IMR-90 (cell line): ENCODE measurements at regions not wholly inside any gene's neighbourhood (a gene's known extent, or its start where the extent isn't known, plus 50 kb on each side); places are given as distances from the start of the nearest gene placed in this dataset.

Source experiments
- BHLHE40 ChIP-seq: fragments of 150-350 bp; IDR thresholded peaks from 2 replicates; pipeline ENCODE4 v1.6.1; 2016; ENCODE audit warnings: mild to moderate bottlenecking, low read depth, low read length
- CEBPB ChIP-seq: IDR thresholded peaks from 2 replicates; pipeline ENCODE4 v1.6.1; 2012; ENCODE audit warnings: low read depth, low read length, improper control_type of control experiment
- CHD1 ChIP-seq: IDR thresholded peaks from 2 replicates; pipeline ENCODE4 v1.6.1; 2012; ENCODE audit warnings: low read depth, low read length, improper control_type of control experiment
- CTCF ChIP-seq: conservative IDR thresholded peaks from 2 replicates; pipeline ENCODE4 v1.5.1; 2012; ENCODE audit warnings: mild to moderate bottlenecking, low read depth, low read length, improper control_type of control experiment
- FOS ChIP-seq: fragments of 150-350 bp; IDR thresholded peaks from 2 replicates; pipeline ENCODE4 v1.6.1; 2016; ENCODE audit warnings: low read depth, low read length
- MAFK ChIP-seq: IDR thresholded peaks from 2 replicates; pipeline ENCODE4 v1.6.1; 2012; ENCODE audit warnings: low read depth, low read length, improper control_type of control experiment
- NFE2L2 ChIP-seq: fragments of 150-350 bp; IDR thresholded peaks from 2 replicates; pipeline ENCODE4 v1.6.1; 2016; ENCODE audit warnings: low read depth, mild to moderate bottlenecking, low read length
- POLR2A ChIP-seq: IDR thresholded peaks from 2 replicates; pipeline ENCODE4 v1.6.1; 2012; ENCODE audit warnings: mild to moderate bottlenecking, low read depth, low read length
- RAD21 ChIP-seq: IDR thresholded peaks from 2 replicates; pipeline ENCODE4 v1.6.1; 2012; ENCODE audit warnings: low read length, improper control_type of control experiment
- RFX5 ChIP-seq: IDR thresholded peaks from 2 replicates; pipeline ENCODE4 v1.8.0; 2012; ENCODE audit warnings: low read depth, mild to moderate bottlenecking, low read length, moderate library complexity
- SMC3 ChIP-seq: fragments of 150-350 bp; IDR thresholded peaks from 2 replicates; pipeline ENCODE4 v1.6.1; 2016; ENCODE audit warnings: low read depth, mild to moderate bottlenecking, antibody characterized with exemption, low read length, moderate library complexity
- TF ChIP-seq, protein P1 (sequence below): fragments of 150-350 bp; IDR thresholded peaks from 2 replicates; pipeline ENCODE4 v1.6.1; 2017; ENCODE audit warnings: mild to moderate bottlenecking, antibody characterized with exemption, low read length, low read depth
- TF ChIP-seq, protein P2 (sequence below): fragments of 150-350 bp; IDR thresholded peaks from 2 replicates; pipeline ENCODE4 v1.6.1; 2016; ENCODE audit warnings: low read depth, mild to moderate bottlenecking, low read length, moderate library complexity, borderline replicate concordance

DNA sequence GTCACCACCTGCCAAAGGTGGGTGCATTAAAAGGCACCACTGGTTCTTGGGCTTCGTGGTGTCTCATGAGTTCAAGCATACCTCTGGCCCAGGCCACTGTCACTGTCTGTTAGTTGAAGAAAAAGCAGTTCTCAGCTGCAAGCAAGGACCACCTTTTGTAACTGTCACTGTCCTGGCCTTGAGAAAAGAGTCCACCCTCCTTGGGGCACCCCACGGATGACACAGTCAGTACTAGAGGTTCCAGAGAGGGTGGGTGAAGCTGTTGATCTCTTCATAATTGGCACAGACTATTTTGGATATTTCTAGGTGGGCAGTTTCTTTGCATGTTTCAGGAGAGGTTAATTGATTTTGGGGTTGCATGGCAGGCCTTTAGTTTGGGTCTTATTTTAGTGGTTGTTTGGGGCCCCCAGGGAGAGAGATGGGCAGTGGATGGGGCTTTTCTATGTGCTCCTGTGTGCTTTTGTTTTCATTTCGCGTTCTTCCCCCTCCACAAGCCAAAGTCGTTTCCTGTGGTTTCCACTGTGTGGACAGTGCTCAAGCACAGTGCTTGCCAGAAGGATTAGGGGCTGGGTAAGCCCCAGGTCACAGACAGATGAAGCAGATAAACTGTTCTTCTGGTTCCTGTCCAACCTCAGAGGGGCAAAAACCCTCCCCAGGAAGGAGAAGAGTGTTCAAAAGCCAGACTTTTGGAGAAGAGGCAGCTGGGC, 156.2 kb upstream of the PPP1R2C start:
- TF ChIP-seq FOS (no peak), CTCF (no peak), POLR2A (no peak), SMC3 (no peak), CHD1 (no peak), RAD21 (no peak), NFE2L2 (no peak), CEBPB (no peak), RFX5 (no peak), BHLHE40 (no peak), MAFK (no peak)
- TF ChIP-seq, protein P1, sequence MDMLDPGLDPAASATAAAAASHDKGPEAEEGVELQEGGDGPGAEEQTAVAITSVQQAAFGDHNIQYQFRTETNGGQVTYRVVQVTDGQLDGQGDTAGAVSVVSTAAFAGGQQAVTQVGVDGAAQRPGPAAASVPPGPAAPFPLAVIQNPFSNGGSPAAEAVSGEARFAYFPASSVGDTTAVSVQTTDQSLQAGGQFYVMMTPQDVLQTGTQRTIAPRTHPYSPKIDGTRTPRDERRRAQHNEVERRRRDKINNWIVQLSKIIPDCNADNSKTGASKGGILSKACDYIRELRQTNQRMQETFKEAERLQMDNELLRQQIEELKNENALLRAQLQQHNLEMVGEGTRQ, result no peak
- TF ChIP-seq, protein P2, sequence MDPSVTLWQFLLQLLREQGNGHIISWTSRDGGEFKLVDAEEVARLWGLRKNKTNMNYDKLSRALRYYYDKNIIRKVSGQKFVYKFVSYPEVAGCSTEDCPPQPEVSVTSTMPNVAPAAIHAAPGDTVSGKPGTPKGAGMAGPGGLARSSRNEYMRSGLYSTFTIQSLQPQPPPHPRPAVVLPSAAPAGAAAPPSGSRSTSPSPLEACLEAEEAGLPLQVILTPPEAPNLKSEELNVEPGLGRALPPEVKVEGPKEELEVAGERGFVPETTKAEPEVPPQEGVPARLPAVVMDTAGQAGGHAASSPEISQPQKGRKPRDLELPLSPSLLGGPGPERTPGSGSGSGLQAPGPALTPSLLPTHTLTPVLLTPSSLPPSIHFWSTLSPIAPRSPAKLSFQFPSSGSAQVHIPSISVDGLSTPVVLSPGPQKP, result no peak
